ENCODE measurements at regions not wholly inside any gene's neighbourhood (a gene's known extent, or its start where the extent isn't known, plus 50 kb on each side); places are given as distances from the start of the nearest gene placed in this dataset.
"Not testable (repeated sequence)": the region's sequence is repeated elsewhere in the genome, so short reads cannot be mapped to it uniquely, and the experiment has no call there.

GRCh38 chr9:95573463-95573862 is 56.7 kb upstream of the PTCH1 start:
- DNase-seq: no peak

DNA sequence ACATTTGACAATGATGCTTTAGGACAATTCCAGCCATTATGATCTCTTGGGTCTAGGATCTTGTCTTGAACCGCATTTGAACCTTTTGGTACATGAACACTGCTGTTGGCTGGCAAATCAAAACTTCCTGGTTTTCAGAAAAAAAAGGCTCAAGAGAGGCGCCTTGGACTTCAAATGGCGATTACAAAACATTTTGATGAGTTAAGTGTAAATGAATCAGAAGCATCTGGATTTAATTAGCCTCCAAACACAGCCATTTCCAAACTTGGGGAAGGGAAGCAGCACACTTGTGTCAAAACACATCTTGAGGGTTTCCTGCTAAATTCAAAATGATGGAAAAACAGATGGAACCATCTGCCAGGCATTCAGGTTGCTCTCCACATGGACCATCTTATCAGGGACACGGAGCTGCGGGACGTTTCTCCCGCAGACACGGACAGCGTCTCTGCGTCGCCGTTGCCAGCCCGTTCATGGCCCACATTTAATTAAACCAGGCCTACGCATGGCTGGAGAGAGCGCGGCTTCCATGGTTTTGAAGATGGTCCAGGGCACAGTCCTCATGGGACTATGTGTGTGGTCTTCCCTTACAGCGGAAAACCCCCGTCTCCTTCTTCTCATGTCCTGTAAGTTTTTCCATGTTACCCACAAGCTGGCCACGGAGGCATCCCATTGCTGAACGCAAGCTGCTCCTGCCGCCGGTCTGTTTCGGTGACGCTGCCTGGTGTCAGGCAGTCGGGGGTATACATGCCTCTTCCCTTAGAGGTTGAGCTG is 55.8 kb upstream of the PTCH1 start:
- no peak for DNase-seq

- DNase-seq: no peak
Measured at GRCh38 chr9:95570646-95571045, 53.9 kb upstream of the PTCH1 start.

- DNase-seq: no peak
Measured at GRCh38 chr9:95570150-95570549, 53.4 kb upstream of the PTCH1 start.

- DNase-seq: not testable (repeated sequence)
Measured at GRCh38 chr9:95568735-95569134, 52.0 kb upstream of the PTCH1 start.
